G401.6 (cell line): ENCODE measurements at regions not wholly inside any gene's neighbourhood (a gene's known extent, or its start where the extent isn't known, plus 50 kb on each side); places are given as distances from the start of the nearest gene placed in this dataset.

Experiments
- FAIRE-seq: peaks from 2 replicates; lab custom pipeline; 2012; peaks lifted over from hg19 to GRCh38; lab: Jason Lieb, UNC

DNA sequence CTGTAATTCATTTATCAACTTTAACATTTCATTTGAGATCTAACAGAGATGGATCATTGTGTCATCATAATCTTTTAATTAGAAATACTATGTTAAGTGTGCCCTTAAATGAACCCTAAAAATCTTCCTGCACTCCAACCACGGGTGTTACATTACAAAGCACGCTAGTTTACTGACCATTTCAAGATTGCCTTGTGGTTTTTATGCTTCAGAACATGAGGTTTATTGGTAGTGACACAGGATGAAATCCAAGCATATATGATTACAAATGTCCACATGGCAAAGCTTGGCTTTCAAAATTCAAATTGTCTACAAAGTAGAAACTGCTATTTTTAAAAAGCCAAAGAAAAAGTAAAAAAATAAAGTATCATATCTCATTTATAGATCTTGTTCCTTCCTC lies 190.4 kb upstream of the USP25 start:
- FAIRE-seq = no peak

- no peak for FAIRE-seq
Measured at GRCh38 chr21:15543473-15543872, 186.3 kb upstream of the USP25 start.

GRCh38 chr21:15549671-15550070 lies 180.1 kb upstream of the USP25 start:
- no peak for FAIRE-seq

GRCh38 chr21:15552914-15553494 lies 176.8 kb upstream of the USP25 start:
- FAIRE-seq = no peak

GRCh38 chr21:15557925-15558324 lies 171.9 kb upstream of the USP25 start:
- FAIRE-seq = no peak

- no peak for FAIRE-seq
Measured at GRCh38 chr21:15558884-15559283, 170.9 kb upstream of the USP25 start.

- FAIRE-seq = no peak
Measured at GRCh38 chr21:15559660-15560059, 170.1 kb upstream of the USP25 start.

DNA sequence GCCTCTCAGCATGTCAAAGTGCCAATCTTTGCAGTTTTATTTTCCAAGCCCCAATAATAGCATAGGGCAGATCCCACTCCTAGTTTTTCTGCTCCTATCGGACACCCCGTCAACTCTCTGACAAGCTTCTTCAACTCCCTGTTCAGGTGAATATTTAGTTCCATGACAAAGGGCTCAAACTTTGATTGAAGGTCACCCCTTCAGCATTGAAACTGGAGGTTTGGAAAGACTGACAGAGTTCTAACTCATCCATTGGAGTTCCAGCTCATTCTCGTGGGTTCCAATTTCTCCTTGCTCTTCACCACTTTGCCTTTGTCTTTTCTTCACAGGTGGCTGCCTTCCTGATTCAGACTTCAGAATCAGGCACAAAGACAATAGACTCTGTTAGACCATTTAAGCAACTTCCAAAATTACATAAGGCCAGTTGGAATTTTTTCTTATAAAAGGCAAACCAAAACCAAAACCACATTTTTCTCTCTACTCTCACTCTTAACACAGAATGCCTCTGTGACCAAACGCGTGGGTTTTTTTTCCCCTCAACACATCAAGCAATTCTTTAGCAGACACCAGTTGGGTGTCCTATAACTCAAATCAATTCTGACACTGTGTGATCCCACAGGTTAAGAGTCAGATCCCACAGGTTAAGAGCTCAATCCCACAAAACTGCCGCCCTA lies 169.3 kb upstream of the USP25 start:
- no peak for FAIRE-seq

DNA sequence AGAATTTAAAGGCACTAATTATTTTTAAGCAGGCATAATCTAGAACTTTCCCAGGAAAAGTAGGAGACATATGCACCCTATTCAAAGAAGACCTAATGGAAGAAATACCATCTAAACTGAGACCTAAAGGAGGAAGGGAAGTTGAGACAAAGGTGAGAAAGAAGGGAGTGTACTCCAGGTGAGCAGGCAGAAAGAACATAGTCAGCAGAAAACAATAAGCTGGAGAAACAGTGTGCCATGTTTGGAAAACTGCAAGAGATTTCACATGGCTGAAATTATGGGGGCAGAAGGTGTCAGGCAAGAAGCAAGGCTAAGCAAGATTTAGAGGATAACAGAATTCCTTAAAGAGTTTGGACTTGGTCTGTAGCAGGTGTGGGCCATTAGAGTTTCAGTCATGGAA lies 167.0 kb upstream of the USP25 start:
- FAIRE-seq = no peak

DNA sequence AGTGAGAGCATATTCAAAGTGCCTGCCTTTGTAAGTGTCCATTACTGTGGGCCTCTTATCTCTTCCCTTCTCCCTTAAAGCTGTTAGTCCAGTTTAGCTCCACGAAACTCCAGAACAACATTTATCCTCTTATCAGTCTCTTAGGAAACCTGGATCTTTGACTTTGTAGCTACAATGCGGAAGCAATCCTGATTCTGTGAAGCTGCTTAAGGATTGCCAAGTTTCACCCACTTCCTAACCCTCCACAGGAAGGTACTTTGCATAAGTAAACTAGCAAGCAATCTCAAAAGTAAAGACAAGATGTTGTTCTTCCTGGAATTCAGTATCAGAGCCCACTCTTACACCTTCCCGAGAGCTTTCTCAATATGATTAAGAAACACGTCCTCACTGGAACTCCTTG lies 164.9 kb upstream of the USP25 start:
- no peak for FAIRE-seq

- no peak for FAIRE-seq
Measured at GRCh38 chr21:15566703-15567102, 163.1 kb upstream of the USP25 start.

DNA sequence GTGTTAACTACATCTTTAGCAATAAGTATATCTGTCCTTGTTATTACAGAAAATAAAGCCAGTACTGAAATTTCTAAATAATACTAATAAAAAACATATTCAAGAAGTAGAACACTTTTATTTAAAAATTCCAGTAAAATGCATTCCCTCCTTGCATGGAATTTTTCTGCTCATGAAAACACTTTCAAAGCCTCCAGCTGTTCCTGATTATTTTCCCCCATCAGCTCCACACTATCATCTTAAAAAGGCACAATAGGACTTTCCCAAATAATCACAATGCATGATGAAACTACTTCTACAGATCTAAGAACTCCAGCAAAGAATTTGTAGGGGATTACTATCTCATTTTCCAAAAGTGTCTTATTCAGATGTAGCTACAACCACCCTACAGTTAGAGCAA lies 162.6 kb upstream of the USP25 start:
- no peak for FAIRE-seq

GRCh38 chr21:15568516-15568915 lies 161.3 kb upstream of the USP25 start:
- FAIRE-seq = no peak

DNA sequence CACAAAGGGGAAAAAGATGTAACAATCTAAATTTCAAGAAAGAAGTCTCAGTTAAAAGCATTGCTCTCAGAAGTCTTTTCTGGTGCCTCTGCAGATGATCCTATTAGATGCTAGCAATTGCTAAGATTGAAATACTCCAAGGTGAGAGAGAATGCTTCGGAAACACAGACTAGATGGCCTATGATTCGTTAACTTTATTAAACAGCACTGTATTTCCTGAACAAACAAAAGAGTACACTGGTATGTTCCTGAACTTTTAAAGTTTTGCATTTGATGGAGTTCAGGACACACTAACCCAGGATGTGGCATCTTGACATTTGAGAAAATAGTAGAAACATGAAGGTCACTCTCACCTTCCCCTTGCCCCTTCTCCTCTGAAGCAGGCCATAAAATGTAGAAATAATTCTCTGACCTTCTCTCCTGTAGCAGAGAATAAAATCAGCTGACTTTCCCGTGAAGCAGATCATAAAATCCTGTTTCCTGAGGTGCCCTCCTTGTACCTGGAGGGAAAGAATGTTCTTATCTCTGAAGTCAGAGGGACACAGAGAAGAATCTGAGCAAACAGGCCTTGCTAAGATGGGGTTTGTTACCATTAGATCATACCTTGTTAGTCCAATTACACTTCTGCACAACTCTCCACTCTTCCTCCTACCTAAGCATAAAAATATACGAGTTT lies 142.9 kb upstream of the USP25 start:
- no peak for FAIRE-seq

DNA sequence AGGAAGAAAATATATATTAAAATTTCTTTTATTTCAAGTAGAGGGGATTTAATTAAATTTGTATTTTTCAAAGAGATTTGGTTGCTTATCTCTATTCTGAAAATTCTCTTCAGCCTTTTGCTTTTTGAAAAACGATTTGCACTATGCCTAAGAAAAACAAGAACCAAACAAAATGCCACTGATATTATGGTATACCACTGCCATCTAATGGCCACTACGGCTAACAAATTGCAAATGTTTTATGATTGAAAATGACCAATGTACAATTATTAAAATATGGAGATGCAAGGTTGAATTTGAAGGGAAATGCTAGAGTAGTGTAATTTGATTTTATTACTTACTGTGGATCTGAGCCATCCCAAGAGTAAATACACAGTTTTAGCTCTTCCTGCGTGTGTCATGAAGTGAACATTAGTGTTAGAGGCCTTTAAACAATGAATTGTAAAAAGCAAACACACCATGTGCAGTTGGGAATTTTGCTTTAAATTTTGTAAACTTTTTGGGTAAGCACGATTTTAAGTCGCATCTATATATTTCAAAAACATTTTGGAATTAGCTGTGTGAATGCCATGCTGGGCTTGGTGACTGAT lies 137.4 kb upstream of the USP25 start:
- peak; percentile 86 for FAIRE-seq

DNA sequence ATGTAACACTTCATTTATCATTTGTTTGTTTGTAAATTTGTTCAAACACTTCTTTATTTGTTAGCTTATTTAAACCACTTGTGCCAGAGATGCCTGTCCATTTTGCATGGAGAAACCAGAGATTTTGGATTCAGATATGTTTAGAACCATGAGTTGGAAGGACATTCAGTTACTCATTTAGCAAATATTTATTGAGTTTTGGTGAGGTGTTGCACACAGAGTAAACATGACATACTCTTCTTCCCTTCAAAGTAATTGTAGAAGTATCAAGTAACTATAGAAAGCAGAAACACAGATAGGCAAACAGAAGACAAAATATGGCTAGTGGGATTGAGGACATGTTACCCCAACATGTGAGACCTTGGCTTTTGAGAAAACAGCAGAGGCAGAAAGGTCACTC lies 136.8 kb upstream of the USP25 start:
- FAIRE-seq = no peak

DNA sequence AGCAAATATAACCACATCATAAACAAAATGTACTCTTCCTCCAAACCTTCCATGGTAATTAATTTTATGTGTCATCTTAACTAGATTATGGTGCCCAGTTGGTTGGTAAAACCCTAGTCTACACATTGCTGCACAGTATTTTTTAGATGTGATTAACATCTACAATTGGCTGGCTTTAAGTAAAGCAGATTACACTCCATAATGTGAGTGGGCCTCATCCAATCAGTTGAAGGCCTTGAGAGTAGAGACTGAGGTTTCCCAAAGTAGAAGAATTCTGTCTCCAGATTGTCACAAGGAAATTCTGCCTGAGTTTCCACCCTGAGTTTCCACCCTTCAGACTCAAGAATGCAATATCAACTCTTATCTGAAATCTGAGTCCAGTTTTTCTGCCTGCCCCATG lies 128.4 kb upstream of the USP25 start:
- no peak for FAIRE-seq

DNA sequence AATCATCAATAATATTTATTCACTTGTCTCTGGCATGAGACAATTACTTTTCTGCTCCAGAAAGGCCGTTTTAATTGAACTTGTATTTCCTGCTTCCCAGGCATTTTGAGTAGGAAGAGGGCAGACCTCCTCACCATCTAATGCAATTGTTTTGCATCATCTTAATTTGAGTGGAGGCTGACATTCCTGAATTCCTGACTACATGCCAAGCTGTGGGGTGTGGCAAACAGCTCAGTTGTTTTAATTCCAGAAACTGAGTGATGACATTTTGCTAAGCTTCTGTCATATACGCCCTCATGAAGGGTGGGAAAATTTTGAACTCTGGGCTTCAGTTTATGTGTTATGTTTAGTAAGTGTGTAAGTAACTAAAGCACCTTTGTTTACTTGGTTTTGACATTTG lies 125.4 kb upstream of the USP25 start:
- FAIRE-seq = no peak

DNA sequence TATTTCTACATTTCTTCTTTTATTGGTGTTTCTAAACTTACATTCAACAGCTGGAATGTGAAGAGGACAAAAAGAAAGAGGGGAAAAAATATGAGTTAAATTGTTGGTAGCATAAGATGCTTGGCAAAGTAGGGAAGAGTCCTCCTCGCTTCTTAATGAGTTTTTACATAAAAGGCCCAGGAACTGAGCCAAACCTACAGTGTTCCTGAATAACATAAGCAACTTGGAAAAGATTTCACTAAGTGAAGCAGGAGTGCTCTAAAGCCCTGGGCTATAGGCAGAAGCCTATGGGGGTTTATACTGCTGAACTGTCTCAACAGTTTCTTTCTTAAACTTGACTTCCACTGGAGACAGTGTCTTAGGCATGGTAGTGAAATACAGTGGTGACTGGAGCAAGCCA lies 115.0 kb upstream of the USP25 start:
- no peak for FAIRE-seq

- FAIRE-seq = no peak
Measured at GRCh38 chr21:15616864-15617574, 112.8 kb upstream of the USP25 start.

GRCh38 chr21:15617964-15618363 lies 111.8 kb upstream of the USP25 start:
- FAIRE-seq = no peak

DNA sequence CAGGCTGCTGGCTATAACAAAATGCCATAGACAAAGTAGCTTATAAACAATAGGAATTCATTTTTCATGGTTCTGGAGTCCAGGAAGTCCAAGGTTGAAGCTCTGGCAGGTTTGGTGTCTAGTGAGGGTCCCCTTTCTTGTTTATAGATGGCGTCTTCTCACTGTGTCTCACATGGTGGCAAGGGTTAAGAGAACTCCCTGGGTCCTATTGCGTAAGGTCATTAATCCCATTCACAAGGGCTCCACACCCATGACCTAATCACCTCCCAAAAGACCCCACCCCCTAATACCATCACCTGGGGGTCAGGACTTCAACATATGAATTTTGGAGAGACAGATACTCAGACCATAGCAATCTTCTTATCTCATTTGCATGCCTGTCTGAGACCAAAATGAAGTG lies 108.9 kb upstream of the USP25 start:
- FAIRE-seq = no peak

- no peak for FAIRE-seq
Measured at GRCh38 chr21:15624646-15625045, 105.1 kb upstream of the USP25 start.
